ENCODE measurements at regions not wholly inside any gene's neighbourhood (a gene's known extent, or its start where the extent isn't known, plus 50 kb on each side); places are given as distances from the start of the nearest gene placed in this dataset.

DNA sequence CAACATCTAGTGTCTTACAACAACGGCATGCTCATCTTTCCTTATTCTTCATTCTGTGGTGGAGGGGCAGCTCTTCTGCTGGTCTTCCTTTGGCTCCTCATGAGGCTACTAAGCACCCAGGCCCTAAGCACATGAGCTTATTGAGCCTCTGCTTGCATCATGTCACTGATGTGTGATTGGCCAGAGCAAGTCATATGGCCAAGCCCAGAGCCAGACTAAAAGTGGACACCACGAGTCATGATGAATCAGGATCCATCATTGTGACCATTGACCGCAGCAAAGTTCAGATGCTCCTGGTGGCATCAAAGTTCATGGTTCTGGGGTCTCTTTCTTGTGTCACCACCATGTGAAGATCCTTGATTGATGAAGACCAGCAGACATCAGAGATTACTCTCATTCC lies 192.0 kb upstream of the FOXA2 start:
- TF ChIP-seq, protein P1, sequence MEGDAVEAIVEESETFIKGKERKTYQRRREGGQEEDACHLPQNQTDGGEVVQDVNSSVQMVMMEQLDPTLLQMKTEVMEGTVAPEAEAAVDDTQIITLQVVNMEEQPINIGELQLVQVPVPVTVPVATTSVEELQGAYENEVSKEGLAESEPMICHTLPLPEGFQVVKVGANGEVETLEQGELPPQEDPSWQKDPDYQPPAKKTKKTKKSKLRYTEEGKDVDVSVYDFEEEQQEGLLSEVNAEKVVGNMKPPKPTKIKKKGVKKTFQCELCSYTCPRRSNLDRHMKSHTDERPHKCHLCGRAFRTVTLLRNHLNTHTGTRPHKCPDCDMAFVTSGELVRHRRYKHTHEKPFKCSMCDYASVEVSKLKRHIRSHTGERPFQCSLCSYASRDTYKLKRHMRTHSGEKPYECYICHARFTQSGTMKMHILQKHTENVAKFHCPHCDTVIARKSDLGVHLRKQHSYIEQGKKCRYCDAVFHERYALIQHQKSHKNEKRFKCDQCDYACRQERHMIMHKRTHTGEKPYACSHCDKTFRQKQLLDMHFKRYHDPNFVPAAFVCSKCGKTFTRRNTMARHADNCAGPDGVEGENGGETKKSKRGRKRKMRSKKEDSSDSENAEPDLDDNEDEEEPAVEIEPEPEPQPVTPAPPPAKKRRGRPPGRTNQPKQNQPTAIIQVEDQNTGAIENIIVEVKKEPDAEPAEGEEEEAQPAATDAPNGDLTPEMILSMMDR (IDR thresholded peaks at IDR 0.05; ENCODE audit: control insufficient read depth, extremely low read depth, insufficient read depth), result no peak
- no peak overlapping the region for H3K4me3 ChIP-seq (ENCODE audit: low read depth, low read length)
- DNase-seq (ENCODE audit: low read depth), result no peak

DNA sequence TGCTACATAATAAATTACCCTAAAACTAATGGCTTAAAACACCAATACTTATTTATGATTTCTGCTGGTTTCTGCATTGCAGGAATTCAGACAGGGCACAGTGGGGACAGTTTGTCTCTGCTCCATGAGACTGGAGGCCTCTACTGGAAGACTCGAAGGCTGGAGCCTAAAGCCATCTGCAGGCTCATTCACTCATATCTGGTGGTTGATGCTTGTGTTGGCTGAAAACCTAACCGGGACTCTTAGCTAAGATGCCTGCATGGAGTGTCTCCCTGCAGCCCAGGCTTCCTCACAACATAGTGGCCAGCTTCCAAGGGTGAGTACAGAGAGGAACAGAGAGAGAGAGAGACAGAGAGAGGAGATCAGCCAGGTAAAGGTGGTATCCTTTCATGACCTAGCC lies 195.5 kb upstream of the FOXA2 start:
- TF ChIP-seq, protein P1 (IDR thresholded peaks at IDR 0.05; ENCODE audit: control insufficient read depth, extremely low read depth, insufficient read depth), result no peak
- no peak overlapping the region for H3K4me3 ChIP-seq (ENCODE audit: low read depth, low read length)
- no peak for DNase-seq (ENCODE audit: low read depth)

DNA sequence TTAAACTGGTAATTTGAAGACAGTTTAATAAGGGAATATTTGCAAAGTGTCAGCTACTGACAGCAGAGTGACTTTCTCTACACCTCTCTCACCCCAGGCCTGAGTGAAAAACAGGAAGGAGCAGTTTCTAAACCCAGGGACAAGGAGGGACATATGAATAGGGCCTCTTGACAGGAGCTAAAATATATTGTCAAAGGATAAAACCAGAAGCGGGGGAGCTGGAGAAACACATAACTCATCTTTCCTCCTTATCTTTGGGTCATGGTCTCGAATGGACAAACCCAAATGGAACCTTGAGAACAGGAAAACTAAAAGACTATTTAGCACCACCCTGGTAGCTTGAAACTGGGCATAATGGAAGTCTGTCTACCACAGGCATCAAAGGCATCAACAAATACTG lies 197.5 kb upstream of the FOXA2 start:
- no peak for DNase-seq (ENCODE audit: low read depth)
- no peak overlapping the region for H3K4me3 ChIP-seq (ENCODE audit: low read depth, low read length)
- TF ChIP-seq, protein P1 (IDR thresholded peaks at IDR 0.05; ENCODE audit: control insufficient read depth, extremely low read depth, insufficient read depth), result no peak

DNA sequence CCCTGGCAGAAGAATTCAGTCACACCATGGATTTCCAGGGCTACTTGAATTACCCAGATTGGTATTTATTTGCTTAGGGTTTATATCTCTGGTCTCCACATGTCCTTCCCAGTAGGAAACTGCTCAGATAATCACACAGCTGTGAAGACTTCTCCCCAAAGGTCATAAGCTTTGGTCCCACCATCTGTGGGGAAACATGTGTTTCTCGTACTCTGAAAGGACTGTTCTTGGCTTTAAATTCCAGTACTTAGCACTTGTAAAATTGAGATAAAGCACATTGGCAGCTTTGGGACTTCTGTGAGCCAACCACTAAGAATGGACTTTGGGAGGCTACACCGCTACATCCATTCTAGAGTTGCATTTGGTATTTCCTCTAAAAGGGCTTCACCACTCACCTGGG lies 205.3 kb upstream of the FOXA2 start:
- TF ChIP-seq, protein P1 (IDR thresholded peaks at IDR 0.05; ENCODE audit: control insufficient read depth, extremely low read depth, insufficient read depth), result no peak
- no peak for DNase-seq (ENCODE audit: low read depth)
- H3K4me3 ChIP-seq (ENCODE audit: low read depth, low read length), result no peak overlapping the region

DNA sequence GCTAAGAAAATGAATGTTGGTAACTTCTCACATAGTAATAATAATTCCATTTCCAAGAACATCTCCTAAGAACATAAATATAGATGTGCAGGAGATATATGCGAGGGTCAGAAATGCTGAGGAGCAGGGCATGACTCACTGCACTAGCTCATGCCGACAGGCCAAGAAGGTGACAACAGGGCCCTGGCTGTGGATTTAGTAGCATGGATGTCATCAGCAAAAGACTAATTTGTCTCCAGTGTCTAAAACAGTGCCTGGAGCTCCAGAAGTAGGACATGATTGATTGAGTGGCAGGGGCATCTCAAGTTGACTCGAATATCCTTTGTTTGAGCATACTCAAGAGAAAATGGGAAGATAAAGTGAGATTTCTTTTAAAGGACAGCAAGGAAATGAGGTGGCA lies 207.0 kb upstream of the FOXA2 start:
- no peak for DNase-seq (ENCODE audit: low read depth)
- no peak overlapping the region for H3K4me3 ChIP-seq (ENCODE audit: low read depth, low read length)
- TF ChIP-seq, protein P1 (IDR thresholded peaks at IDR 0.05; ENCODE audit: control insufficient read depth, extremely low read depth, insufficient read depth), result no peak

DNA sequence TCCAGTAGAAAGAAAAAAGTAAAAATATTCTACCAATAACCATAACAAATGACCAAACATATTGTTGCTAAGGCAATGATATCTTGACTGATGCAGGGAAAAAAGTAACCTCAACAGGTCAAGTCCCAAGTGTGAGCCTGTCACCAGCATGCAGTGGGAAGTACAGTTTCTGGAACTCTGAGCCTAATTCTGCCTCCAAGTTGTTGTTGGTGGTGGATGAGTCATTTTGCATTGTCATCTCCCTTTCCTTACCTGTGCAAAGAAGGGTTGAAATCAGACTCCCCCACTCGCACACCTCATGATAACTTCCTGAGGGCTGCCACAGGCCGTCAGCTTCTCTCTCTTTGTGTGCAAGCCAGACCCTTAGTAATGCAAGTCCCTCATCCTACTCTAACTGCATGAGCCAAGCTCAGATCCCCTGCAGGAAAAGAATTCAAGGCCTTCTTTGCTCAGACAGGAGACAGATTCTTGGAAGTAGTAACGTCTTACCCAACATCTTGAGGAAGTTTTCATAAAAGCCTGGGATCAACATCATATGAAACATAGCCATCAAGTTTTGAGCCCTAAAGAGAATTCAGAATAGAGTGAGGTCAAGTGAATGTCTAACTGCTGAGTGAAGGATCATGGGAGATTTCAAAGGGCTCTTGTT lies 207.6 kb upstream of the FOXA2 start:
- TF ChIP-seq, protein P1 (IDR thresholded peaks at IDR 0.05; ENCODE audit: control insufficient read depth, extremely low read depth, insufficient read depth), result no peak
- H3K4me3 ChIP-seq (ENCODE audit: low read depth, low read length), result no peak overlapping the region
- DNase-seq (ENCODE audit: low read depth), result no peak

DNA sequence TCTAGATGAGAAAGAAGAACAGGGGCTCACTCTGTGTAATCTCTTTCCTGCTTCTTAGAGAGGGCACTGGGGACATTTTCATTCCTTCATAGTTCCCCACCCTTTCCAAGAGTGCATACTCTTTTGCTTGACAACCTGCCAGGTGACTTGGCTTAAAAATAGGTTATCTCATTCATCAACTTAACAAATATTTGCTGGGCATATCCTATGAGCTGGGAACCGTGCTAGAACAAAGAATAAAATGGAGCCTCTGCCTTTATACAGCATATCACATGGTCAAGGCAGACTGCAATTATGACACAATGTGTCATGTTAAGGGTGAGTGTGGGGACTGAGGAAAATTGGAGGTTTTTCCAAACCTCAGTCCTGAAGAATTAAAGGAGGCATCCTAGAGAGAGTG lies 209.8 kb upstream of the FOXA2 start:
- TF ChIP-seq, protein P1 (IDR thresholded peaks at IDR 0.05; ENCODE audit: control insufficient read depth, extremely low read depth, insufficient read depth), result no peak
- H3K4me3 ChIP-seq (ENCODE audit: low read depth, low read length), result no peak overlapping the region
- peak; percentile 74 for DNase-seq (ENCODE audit: low read depth)
